GM19025 (cell line): ENCODE measurements at regions not wholly inside any gene's neighbourhood (a gene's known extent, or its start where the extent isn't known, plus 50 kb on each side); places are given as distances from the start of the nearest gene placed in this dataset.
"Not testable (repeated sequence)": the region's sequence is repeated elsewhere in the genome, so short reads cannot be mapped to it uniquely, and the experiment has no call there.

Experiments
- ATAC-seq: cut with Tn5 transposase; IDR thresholded peaks from one replicate; pipeline ENCODE4 v1.9.1; 2021; ENCODE audit warnings: mild to moderate bottlenecking, low read depth, moderate library complexity; ENCODE audit not compliant: unreplicated experiment

DNA sequence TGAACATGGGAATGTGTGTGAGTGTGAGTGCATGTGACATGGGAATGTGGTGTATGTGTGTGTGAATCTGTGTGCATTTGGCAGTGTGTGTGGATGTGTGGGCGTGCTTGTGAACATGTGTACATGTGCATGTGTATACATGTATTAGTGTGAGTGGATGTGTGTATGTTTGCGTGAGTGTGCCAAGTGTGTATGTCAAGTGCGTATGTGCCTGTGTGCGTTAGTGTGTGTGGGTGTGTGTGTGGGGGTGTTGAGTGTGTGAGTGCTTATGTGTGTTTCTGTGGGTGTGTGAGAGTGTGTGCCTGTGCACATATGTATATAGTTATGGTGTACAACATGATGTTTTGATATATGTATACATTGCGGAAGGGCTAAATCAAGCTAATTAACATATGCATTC, 244.3 kb downstream of the GADD45G start:
- no peak for ATAC-seq

DNA sequence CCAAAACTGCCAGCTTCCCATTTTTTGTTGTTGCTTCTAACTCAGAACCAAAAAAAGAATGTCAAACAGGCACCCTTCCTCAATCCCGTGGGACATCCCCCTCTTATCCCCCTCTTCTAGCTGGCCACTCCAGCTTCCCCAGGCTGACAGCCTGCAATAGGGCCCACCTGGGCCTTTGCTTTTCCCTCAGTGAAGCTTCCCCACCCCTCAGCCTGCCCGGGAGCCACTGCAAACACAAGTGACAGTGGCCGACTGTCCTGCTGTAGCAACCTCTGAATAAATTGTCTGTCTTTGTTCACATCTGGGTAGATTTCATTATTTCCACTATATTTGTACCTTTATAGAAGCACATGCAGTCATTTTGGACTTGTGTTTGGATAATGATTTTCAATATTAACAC, 245.3 kb downstream of the GADD45G start:
- ATAC-seq: no peak

GRCh38 chr9:89850631-89851325, 246.0 kb downstream of the GADD45G start:
- no peak for ATAC-seq

- no peak for ATAC-seq
These were observed 248.3 kb downstream of the GADD45G start for GRCh38 chr9:89853161-89853560.

- ATAC-seq: no peak
These were observed 249.1 kb downstream of the GADD45G start for GRCh38 chr9:89853931-89854330.

- no peak for ATAC-seq
These were observed 250.1 kb downstream of the GADD45G start for GRCh38 chr9:89854715-89855475.

DNA sequence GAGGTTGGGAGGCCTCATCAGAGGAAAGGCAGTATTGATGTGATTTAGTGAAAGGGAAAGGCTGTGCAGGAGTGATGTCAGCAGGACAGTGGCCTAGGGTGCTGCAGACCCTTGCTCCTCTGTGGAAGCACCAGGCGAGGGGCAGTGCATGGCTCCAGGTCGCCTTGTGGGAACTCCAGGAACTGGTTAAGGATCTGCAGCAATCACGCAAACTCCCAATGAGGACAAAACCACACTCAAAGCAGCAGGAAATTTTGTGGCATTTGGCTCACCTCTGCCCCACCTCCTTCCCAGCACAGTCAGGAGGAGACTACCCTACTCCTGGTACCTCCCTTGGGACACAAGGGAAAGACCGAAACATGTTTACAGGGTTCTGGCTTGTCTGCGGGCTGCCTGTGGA, 251.5 kb downstream of the GADD45G start:
- ATAC-seq: not testable (repeated sequence)

DNA sequence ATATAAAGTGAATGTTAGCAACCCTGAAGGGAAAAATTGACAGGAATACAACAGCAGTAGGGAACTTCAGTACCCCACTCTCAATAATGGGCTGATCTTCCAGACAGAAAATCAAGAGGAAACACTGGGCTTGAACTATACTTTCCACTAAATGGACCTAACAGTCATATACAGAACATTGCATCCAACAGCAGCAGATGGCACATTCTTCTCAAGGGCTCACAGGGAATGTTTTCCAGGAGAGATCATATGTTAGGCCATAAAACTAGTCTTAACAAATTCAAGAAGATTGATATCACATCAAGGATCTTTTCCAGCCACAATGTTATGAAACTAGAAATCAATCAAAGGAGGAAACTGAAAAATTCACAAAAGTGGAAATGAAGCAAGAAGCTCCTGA, 252.1 kb downstream of the GADD45G start:
- not testable (repeated sequence) for ATAC-seq

DNA sequence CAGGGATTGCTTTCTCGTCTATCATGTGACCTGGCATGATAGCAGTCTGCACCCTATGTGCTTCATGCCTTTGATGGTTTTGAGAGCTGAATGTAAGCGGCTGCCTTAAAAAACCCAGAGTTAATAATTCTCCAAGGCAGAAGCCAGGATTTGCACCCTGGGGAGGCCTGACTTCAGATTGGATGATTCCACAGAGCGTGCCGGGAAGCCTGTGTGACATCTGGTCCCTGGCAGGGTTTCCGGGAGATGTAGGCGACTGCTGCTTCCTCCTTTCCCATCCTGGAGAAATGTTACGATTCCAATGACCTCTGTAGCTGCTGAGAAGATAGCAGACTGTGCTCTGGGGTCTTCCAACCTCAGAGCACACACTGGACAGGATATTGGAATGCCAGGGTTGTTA, 255.0 kb downstream of the GADD45G start:
- ATAC-seq: not testable (repeated sequence)

DNA sequence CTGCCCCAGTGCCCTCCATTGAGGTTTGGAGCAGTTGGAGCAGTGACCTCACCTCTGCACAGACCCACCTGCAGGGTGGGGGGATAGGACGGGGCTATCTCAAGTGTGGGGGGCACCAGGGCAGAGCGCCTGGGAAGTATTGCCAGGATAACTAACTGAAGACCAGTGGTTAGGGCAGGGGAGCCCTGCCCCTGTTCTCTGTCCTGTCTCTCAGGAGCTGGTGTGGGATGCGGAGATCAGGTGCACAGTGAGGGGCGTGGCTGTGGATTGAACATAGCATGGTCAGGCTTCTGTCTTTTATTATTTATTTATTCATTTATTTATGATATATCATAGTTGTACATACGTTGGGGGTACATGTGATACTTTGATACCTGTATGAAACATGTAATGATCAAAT, 256.6 kb downstream of the GADD45G start:
- ATAC-seq: not testable (repeated sequence)

- no peak for ATAC-seq
These were observed 257.5 kb downstream of the GADD45G start for GRCh38 chr9:89862316-89862715.

- no peak for ATAC-seq
These were observed 258.3 kb downstream of the GADD45G start for GRCh38 chr9:89863141-89863540.

- ATAC-seq: no peak
These were observed 259.0 kb downstream of the GADD45G start for GRCh38 chr9:89863837-89864236.

GRCh38 chr9:89864257-89864656, 259.4 kb downstream of the GADD45G start:
- ATAC-seq: no peak

- no peak for ATAC-seq
These were observed 259.9 kb downstream of the GADD45G start for GRCh38 chr9:89864731-89865130.

GRCh38 chr9:89865357-89865756, 260.5 kb downstream of the GADD45G start:
- ATAC-seq: no peak

DNA sequence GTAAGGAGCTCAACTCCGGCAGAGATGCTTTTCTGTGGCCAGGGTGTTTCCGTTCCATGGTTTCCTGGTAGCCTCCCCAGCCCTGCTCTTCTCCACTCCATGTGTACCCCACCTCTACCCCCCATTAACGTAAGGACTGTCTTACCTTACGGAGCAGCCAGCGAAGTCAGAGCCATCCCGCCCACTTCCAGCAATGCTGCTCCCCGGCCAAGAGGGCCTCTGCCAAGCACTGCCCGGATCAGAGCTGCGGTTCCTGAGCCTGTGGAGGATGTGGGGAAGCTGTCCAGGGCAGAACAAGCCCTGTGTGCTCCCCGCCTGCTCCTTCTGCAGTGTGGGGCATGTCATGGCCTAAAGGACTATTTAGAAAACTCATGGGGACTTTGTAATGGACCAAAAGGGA, 261.2 kb downstream of the GADD45G start:
- no peak for ATAC-seq

GRCh38 chr9:89866701-89867100, 261.9 kb downstream of the GADD45G start:
- ATAC-seq: no peak

- no peak for ATAC-seq
These were observed 263.3 kb downstream of the GADD45G start for GRCh38 chr9:89868100-89868499.

GRCh38 chr9:89869793-89870580, 265.2 kb downstream of the GADD45G start:
- ATAC-seq: no peak

DNA sequence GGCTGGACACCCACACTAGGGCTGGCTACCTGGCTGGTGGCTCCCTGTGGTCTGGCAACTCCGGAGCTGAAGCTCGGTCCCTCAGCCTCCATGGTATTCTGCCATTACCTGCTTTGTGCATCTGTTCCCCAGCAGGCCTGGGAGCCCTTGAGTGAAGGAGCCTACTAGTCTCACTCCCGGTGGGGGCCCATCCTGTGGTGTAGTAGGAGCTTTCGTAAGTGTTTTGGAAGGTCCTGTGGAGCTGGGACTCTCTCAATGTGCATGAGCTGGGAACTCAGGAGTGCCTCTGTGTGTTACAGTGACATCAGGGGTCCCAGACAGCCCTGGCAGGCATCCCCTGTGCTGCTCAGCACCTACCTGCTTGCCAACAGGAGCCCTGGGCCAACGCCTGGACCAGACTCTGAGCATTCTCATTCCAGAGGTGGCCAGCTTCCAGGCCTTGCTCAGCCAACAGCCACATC, 267.1 kb downstream of the GADD45G start:
- no peak for ATAC-seq
